ENCODE measurements at regions not wholly inside any gene's neighbourhood (a gene's known extent, or its start where the extent isn't known, plus 50 kb on each side); places are given as distances from the start of the nearest gene placed in this dataset.

DNA sequence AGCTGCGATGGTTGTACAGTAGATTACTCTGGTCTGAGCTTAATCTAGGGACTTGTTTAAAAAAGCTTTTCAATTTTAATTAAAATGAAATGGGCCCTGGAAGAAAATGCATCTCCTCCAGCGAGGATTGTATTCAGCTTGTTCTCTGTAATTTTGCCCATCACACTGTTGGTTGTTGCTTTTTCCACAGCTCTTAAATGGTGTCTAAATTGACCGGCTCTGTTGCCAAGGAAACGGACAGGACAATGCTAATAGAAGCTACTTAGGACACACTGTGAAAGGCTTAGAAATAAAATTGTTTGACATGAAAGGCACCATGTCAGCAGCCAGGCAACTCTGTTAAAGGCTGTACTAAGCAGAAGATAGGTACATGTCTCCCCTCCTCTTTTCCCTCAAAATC lies 116.7 kb upstream of the NRSN1 start:
- Histone ChIP-seq H3K27me3 (ENCODE audit: control insufficient read depth in 5 of 5, insufficient read depth in 4 of 5, low read length in 5 of 5) (no peaks in the 10 kb centered on the region), H3K9ac (ENCODE audit: low read length in 5 of 5) (no peak overlapping the region), H3K27ac (ENCODE audit: low read depth, low read length) (no peak overlapping the region), H3K4me3 (ENCODE audit: low read depth in 1 of 5, low read length in 5 of 5) (no peak overlapping the region), H3K9me3 (ENCODE audit: control insufficient read depth in 5 of 5, low read length in 5 of 5) (no peaks in the 10 kb centered on the region), H3K36me3 (ENCODE audit: control insufficient read depth in 5 of 5, insufficient read depth in 5 of 5, low read length in 5 of 5) (no peaks in the 10 kb centered on the region), H3K4me1 (ENCODE audit: control insufficient read depth in 5 of 5, insufficient read depth in 5 of 5, low read length in 5 of 5) (no peaks in the 10 kb centered on the region)

DNA sequence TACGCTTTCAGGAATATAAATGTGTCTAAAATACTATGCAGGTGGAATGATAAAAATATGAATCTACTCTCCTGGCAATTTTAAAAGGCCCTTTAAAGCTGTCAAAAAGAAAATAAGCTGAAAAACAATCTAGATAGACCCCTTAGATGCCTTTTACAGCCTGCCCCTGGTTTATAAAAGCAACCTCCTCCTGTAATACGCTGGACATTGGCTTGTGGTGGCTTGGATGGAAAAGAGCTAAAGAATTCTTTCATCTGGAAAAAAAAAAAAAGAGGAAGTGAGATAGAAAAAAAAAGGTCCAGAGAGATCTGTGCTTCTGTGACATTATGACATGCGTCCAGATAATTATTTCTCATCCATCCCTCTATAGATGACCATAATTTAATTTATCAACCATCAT lies 115.9 kb upstream of the NRSN1 start:
- H3K9ac ChIP-seq (ENCODE audit: low read length in 5 of 5), result no peak overlapping the region
- H3K36me3 ChIP-seq (ENCODE audit: control insufficient read depth in 5 of 5, insufficient read depth in 5 of 5, low read length in 5 of 5), result no peaks in the 10 kb centered on the region
- H3K27me3 ChIP-seq (ENCODE audit: control insufficient read depth in 5 of 5, insufficient read depth in 4 of 5, low read length in 5 of 5), result no peaks in the 10 kb centered on the region
- no peak overlapping the region for H3K4me3 ChIP-seq (ENCODE audit: low read depth in 1 of 5, low read length in 5 of 5)
- no peak overlapping the region for H3K27ac ChIP-seq (ENCODE audit: low read depth, low read length)
- no peaks in the 10 kb centered on the region for H3K9me3 ChIP-seq (ENCODE audit: control insufficient read depth in 5 of 5, low read length in 5 of 5)
- H3K4me1 ChIP-seq (ENCODE audit: control insufficient read depth in 5 of 5, insufficient read depth in 5 of 5, low read length in 5 of 5), result no peaks in the 10 kb centered on the region

DNA sequence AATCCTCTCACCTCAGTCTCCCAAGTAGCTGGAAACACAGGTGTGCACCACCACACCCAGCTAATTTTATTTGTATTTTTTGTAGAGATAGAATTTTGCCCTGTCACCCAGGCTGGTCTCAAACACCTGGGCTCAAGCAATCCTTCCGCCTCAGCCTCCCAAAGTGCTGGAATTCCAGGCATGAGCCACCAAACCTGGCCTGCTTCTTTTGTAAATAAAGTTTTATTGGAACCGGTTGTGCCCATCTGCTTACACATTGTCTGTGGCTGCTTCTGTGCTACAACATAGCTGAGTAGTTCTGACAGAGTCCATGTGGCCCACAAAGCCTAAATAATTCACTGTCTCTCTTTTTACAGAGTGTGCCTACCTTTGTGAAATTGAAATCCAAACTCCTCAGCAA lies 109.7 kb upstream of the NRSN1 start:
- H3K27ac ChIP-seq (ENCODE audit: low read depth, low read length), result no peak overlapping the region
- no peaks in the 10 kb centered on the region for H3K9me3 ChIP-seq (ENCODE audit: control insufficient read depth in 5 of 5, low read length in 5 of 5)
- no peaks in the 10 kb centered on the region for H3K4me1 ChIP-seq (ENCODE audit: control insufficient read depth in 5 of 5, insufficient read depth in 5 of 5, low read length in 5 of 5)
- no peaks in the 10 kb centered on the region for H3K27me3 ChIP-seq (ENCODE audit: control insufficient read depth in 5 of 5, insufficient read depth in 4 of 5, low read length in 5 of 5)
- no peaks in the 10 kb centered on the region for H3K36me3 ChIP-seq (ENCODE audit: control insufficient read depth in 5 of 5, insufficient read depth in 5 of 5, low read length in 5 of 5)
- no peak overlapping the region for H3K9ac ChIP-seq (ENCODE audit: low read length in 5 of 5)
- no peak overlapping the region for H3K4me3 ChIP-seq (ENCODE audit: low read depth in 1 of 5, low read length in 5 of 5)

DNA sequence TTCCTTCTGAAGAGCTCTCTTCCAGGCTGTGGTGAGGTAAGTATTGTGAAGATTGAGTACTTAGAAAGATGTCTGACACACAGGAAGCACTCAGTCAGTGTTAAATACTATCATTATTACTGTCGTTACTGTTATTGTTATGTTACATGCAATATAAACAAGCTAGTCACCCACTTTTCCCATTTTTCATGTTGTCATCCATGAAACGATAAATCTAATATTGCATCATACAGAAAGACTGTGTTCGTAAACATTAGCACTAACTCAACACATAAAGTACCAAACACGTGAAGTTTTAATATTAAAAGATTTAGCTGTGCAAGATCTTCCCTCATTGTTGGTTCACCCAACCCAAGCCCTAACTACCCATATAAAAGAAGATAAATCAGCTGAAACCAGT lies 109.2 kb upstream of the NRSN1 start:
- no peaks in the 10 kb centered on the region for H3K36me3 ChIP-seq (ENCODE audit: control insufficient read depth in 5 of 5, insufficient read depth in 5 of 5, low read length in 5 of 5)
- H3K27ac ChIP-seq (ENCODE audit: low read depth, low read length), result no peak overlapping the region
- H3K9me3 ChIP-seq (ENCODE audit: control insufficient read depth in 5 of 5, low read length in 5 of 5), result no peaks in the 10 kb centered on the region
- no peak overlapping the region for H3K4me3 ChIP-seq (ENCODE audit: low read depth in 1 of 5, low read length in 5 of 5)
- no peaks in the 10 kb centered on the region for H3K4me1 ChIP-seq (ENCODE audit: control insufficient read depth in 5 of 5, insufficient read depth in 5 of 5, low read length in 5 of 5)
- no peak overlapping the region for H3K9ac ChIP-seq (ENCODE audit: low read length in 5 of 5)
- no peaks in the 10 kb centered on the region for H3K27me3 ChIP-seq (ENCODE audit: control insufficient read depth in 5 of 5, insufficient read depth in 4 of 5, low read length in 5 of 5)

DNA sequence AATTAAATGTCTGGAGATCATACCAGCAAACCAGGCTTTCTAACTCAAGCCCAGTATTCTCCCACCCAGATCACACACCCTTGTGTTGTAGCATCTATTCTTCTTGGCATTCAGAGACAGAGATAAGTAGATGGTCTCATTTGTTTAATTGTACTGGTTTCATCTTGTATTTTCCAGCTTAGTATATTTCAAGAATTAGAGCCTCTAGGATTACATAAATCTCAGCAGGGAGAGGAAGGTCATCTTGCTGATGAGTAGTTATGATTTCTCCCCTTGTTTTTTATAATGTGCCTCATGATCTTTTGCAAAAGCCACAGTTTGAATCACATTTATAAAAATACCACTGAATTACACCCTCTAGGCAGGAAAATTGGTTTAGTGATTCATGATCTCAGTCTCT lies 106.6 kb upstream of the NRSN1 start:
- no peak overlapping the region for H3K4me3 ChIP-seq (ENCODE audit: low read depth in 1 of 5, low read length in 5 of 5)
- no peaks in the 10 kb centered on the region for H3K27me3 ChIP-seq (ENCODE audit: control insufficient read depth in 5 of 5, insufficient read depth in 4 of 5, low read length in 5 of 5)
- no peaks in the 10 kb centered on the region for H3K9me3 ChIP-seq (ENCODE audit: control insufficient read depth in 5 of 5, low read length in 5 of 5)
- no peak overlapping the region for H3K27ac ChIP-seq (ENCODE audit: low read depth, low read length)
- H3K36me3 ChIP-seq (ENCODE audit: control insufficient read depth in 5 of 5, insufficient read depth in 5 of 5, low read length in 5 of 5), result no peaks in the 10 kb centered on the region
- no peaks in the 10 kb centered on the region for H3K4me1 ChIP-seq (ENCODE audit: control insufficient read depth in 5 of 5, insufficient read depth in 5 of 5, low read length in 5 of 5)
- no peak overlapping the region for H3K9ac ChIP-seq (ENCODE audit: low read length in 5 of 5)

DNA sequence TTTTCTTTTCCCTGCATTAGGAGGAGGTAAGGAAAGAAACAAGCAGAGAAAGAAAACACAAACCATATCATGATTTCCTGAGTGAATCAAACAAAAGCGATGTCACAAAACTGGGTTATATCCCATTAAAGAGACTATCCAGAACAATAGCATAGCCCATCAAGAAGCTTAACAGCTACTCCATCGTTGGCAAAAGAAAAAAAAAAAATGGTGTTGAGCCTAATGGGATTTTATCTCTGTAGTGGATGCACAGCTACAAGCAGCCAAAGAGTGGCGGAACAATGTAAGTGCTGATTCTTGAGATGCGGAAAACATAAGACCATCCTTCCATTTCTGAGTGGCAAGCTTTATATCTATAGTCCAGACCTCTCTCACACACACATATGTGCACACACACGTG lies 106.2 kb upstream of the NRSN1 start:
- Histone ChIP-seq H3K9me3 (ENCODE audit: control insufficient read depth in 5 of 5, low read length in 5 of 5) (no peaks in the 10 kb centered on the region), H3K27ac (ENCODE audit: low read depth, low read length) (no peak overlapping the region), H3K4me3 (ENCODE audit: low read depth in 1 of 5, low read length in 5 of 5) (no peak overlapping the region)

DNA sequence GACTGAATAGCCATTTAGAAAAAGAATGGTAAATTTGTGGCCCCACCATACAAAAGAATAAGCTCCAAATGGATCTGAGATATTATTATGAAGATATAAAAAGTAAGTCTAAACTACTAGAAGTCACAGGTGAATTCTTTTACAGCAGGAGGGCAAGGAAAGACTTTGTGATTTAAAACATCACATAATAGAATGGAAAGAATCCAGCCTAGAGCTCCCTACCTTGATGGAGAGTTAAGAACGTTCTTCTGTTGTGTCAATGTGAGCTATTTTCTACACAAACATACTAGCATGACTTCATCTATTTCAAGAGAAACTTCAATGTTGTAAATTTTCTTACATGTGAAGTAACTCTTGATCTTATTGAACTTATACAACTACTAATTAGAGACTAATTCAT lies 100.0 kb upstream of the NRSN1 start:
- H3K27ac ChIP-seq (ENCODE audit: low read depth, low read length), result no peak overlapping the region
- H3K4me3 ChIP-seq (ENCODE audit: low read depth in 1 of 5, low read length in 5 of 5), result no peak overlapping the region
- H3K9ac ChIP-seq (ENCODE audit: low read length in 5 of 5), result no peak overlapping the region

More for the DNA sequence above, 106.2 kb upstream of the NRSN1 start:
- no peaks in the 10 kb centered on the region for H3K27me3 ChIP-seq (ENCODE audit: control insufficient read depth in 5 of 5, insufficient read depth in 4 of 5, low read length in 5 of 5)
- no peak overlapping the region for H3K9ac ChIP-seq (ENCODE audit: low read length in 5 of 5)
- H3K4me1 ChIP-seq (ENCODE audit: control insufficient read depth in 5 of 5, insufficient read depth in 5 of 5, low read length in 5 of 5), result no peaks in the 10 kb centered on the region
- H3K36me3 ChIP-seq (ENCODE audit: control insufficient read depth in 5 of 5, insufficient read depth in 5 of 5, low read length in 5 of 5), result no peaks in the 10 kb centered on the region

DNA sequence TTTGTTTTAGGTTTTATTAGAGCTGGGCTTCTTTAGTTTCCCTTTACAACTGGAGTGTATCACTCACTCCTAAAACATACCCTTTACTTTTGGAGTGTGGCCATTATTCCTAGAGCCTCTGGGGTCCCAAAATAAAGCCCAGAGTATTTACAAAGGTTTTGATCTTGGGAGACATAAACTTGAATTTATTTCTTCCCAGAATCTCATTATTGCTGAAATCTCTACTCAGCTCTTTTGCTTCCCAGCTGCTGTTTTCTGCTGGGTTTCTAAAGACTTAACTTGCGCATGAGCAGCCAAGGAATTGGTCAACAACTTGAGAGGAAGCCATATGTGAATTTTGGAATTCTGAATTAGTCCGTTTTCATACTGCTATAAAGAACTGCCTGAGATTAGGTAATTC lies 94.5 kb upstream of the NRSN1 start:
- no peak overlapping the region for H3K4me3 ChIP-seq (ENCODE audit: low read depth in 1 of 5, low read length in 5 of 5)
- no peak overlapping the region for H3K9ac ChIP-seq (ENCODE audit: low read length in 5 of 5)
- no peaks in the 10 kb centered on the region for H3K4me1 ChIP-seq (ENCODE audit: control insufficient read depth in 5 of 5, insufficient read depth in 5 of 5, low read length in 5 of 5)
- no peaks in the 10 kb centered on the region for H3K27me3 ChIP-seq (ENCODE audit: control insufficient read depth in 5 of 5, insufficient read depth in 4 of 5, low read length in 5 of 5)
- H3K27ac ChIP-seq (ENCODE audit: low read depth, low read length), result no peak overlapping the region
- peaks cover 0 to 17% (median 4%) of the 10 kb centered on the region in 5 donors for H3K9me3 ChIP-seq (ENCODE audit: control insufficient read depth in 5 of 5, low read length in 5 of 5)
- no peaks in the 10 kb centered on the region for H3K36me3 ChIP-seq (ENCODE audit: control insufficient read depth in 5 of 5, insufficient read depth in 5 of 5, low read length in 5 of 5)

More for the DNA sequence above, 100.0 kb upstream of the NRSN1 start:
- Histone ChIP-seq H3K36me3 (ENCODE audit: control insufficient read depth in 5 of 5, insufficient read depth in 5 of 5, low read length in 5 of 5) (no peaks in the 10 kb centered on the region), H3K27me3 (ENCODE audit: control insufficient read depth in 5 of 5, insufficient read depth in 4 of 5, low read length in 5 of 5) (no peaks in the 10 kb centered on the region), H3K4me1 (ENCODE audit: control insufficient read depth in 5 of 5, insufficient read depth in 5 of 5, low read length in 5 of 5) (no peaks in the 10 kb centered on the region), H3K9me3 (ENCODE audit: control insufficient read depth in 5 of 5, low read length in 5 of 5) (peaks cover 0 to 7% (median 0%) of the 10 kb centered on the region in 5 donors)

DNA sequence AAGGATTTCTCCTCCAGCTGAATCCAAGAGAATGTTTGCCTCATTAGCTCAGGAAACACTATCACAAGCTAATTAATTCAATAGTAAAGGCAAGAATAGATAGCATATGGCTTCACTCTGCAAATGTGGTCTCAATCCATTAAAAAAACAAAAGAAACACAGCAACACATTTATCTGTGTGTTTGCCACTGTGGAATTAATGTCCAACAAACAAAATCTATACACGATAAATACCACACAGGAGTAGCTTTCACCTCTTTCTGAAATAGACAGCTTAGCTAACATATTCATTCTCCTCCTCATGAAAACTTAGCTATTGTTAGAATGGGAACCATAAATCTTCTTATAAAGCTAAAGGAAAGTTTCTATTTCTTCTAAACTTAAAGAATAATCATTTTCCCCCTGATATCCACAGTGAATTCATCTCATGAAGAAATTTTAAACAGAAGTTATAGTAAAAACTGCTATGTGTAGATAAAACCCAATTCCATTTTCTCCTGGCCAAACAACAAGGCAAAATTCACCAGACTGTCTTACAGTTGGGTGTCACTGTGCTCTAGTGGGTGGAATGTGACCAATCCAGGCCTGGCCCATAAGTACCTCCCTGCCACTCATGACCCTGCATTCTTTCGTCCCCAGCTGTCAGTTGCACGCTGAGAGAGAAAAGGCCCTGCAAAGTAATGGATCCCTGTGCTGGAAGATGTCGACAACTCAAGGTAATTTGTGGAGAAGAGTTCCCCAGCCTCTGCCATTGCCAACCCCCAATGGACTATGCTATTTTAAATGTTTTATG lies 92.9 kb upstream of the NRSN1 start:
- H3K27ac ChIP-seq (ENCODE audit: low read depth, low read length), result no peak overlapping the region
- no peak overlapping the region for H3K9ac ChIP-seq (ENCODE audit: low read length in 5 of 5)
- no peak overlapping the region for H3K4me3 ChIP-seq (ENCODE audit: low read depth in 1 of 5, low read length in 5 of 5)
- H3K36me3 ChIP-seq (ENCODE audit: control insufficient read depth in 5 of 5, insufficient read depth in 5 of 5, low read length in 5 of 5), result no peaks in the 10 kb centered on the region
- no peaks in the 10 kb centered on the region for H3K4me1 ChIP-seq (ENCODE audit: control insufficient read depth in 5 of 5, insufficient read depth in 5 of 5, low read length in 5 of 5)
- H3K27me3 ChIP-seq (ENCODE audit: control insufficient read depth in 5 of 5, insufficient read depth in 4 of 5, low read length in 5 of 5), result no peaks in the 10 kb centered on the region
- peaks cover 0 to 14% (median 6%) of the 10 kb centered on the region in 5 donors for H3K9me3 ChIP-seq (ENCODE audit: control insufficient read depth in 5 of 5, low read length in 5 of 5)

DNA sequence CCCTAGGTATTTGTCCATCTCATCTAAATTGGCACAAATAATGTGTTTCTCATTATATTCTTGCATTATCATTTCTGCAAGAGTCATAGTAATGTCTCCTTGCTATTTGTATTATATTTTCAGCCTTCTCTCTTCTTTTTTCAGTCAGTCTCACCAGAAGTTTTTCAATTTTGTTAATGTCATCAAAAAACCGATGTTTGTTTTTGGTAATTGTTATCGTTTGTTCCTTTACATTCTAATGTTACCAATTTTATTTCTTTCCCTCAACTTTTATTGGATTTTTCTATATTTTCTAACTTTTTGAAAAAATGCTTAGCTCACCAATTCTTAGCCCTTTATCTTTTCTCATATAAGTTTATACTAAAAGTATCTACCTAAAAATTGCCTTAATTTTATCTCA lies 82.2 kb upstream of the NRSN1 start:
- Histone ChIP-seq H3K4me1 (ENCODE audit: control insufficient read depth in 5 of 5, insufficient read depth in 5 of 5, low read length in 5 of 5) (no peaks in the 10 kb centered on the region), H3K9me3 (ENCODE audit: control insufficient read depth in 5 of 5, low read length in 5 of 5) (peaks cover 0 to 11% (median 3%) of the 10 kb centered on the region in 5 donors), H3K9ac (ENCODE audit: low read length in 5 of 5) (no peak overlapping the region), H3K36me3 (ENCODE audit: control insufficient read depth in 5 of 5, insufficient read depth in 5 of 5, low read length in 5 of 5) (no peaks in the 10 kb centered on the region), H3K27me3 (ENCODE audit: control insufficient read depth in 5 of 5, insufficient read depth in 4 of 5, low read length in 5 of 5) (no peaks in the 10 kb centered on the region), H3K4me3 (ENCODE audit: low read depth in 1 of 5, low read length in 5 of 5) (no peak overlapping the region), H3K27ac (ENCODE audit: low read depth, low read length) (no peak overlapping the region)

Data from subcutaneous abdominal adipose tissue (tissue), 5 donors.